GM18511 (cell line): ENCODE measurements at regions not wholly inside any gene's neighbourhood (a gene's known extent, or its start where the extent isn't known, plus 50 kb on each side); places are given as distances from the start of the nearest gene placed in this dataset.
"Not testable (repeated sequence)": the region's sequence is repeated elsewhere in the genome, so short reads cannot be mapped to it uniquely, and the experiment has no call there.

ENCODE experiments used
- ATAC-seq: cut with Tn5 transposase; IDR thresholded peaks from one replicate; pipeline ENCODE4 v1.9.1; 2021; ENCODE audit warnings: mild to moderate bottlenecking, moderate library complexity; ENCODE audit not compliant: unreplicated experiment

DNA sequence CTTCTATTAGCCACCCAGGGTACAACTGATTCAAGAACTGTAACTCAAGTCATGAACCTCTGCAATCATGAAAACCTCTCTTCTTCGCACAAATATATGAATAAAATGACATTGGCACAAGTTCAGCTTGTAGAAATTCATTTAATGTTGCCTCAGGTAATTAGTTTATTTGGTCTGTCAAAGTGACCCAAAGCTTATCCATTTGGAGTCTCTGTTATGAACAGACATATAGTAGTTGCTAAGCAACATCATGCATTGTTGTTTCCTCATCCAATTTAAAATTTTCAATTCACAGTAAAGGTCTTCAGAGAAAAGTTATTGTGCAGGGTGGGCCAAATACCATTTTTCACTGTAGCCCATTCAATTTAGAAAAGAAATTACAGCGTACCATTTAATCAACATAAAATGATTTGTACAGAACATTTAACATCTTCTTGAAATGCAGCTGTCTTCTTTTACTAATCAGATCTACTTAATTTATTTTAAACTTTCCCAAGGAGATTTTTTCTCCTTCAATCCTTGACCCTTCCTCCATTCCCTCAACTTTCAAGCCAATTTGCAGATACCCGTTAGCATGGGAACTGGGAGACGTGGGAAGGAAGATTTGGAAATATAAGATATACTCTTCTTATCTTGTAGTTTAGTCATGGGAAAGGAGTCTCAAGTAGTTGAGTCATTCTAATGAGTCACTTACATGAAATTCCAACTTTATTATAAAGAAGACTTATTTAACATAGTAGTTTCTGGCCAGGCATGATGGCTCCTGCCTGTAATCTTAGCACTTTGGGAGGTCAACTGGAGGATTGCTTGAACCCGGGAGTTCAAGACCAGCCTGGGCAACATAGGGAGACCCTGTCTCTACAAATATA lies 231.3 kb downstream of the ATPSCKMT start:
- ATAC-seq = no peak

DNA sequence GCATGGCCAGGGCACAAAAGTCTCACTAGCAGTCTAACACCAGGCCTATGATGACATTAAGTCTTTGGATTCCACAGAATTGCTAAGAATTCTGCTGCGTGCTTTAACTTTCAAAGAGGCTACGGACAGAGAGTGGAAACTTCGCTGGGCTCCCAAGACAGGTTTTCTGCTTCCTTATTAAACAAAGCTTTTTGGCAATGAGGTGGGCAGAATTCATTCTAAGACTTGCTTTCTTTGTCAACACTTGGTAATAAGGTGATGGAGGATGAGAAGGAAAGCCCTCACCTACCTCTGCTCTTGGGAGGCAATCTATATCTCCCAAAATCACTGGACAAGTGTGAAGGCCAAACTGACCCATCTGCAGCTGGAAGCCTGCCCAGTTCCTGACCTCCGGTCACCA lies 231.9 kb downstream of the ATPSCKMT start:
- no peak for ATAC-seq

DNA sequence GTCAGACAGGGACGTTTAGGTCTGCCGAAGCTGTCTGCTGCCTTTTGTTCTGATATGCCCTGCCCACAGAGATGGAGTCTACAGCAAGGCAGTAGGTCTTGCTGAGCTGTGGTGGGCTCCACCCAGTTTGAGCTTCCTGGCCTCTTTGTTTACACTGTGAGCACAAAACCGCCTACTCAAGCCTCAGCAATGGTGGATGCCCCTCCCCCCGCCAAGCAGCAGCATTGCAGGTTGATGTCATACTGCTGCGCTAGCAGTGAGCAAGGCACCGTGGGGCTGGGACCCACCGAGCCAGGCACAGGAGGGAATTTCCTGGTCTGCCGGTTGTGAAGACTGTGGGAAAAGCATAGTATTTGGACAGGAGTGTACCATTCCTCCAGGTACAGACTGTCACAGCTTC lies 233.1 kb downstream of the ATPSCKMT start:
- not testable (repeated sequence) for ATAC-seq

DNA sequence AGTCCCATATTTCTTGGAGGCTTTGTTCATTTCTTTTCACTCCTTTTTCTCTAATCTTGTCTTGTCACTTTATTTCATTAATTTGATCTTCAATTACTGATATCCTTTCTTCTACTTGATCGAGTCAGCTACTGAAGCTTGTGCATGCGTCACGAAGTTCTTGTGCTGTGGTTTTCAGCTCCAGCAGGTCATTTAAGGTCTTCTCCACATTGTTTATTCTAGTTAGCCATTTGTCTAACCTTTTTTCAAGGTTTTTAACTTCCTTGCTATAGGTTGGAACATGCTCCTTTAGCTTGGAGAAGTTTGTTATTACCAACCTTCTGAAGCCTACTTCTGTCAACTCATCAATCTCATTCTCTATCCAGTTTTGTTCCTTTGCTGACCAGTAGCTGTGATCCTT lies 234.0 kb downstream of the ATPSCKMT start:
- ATAC-seq = not testable (repeated sequence)

DNA sequence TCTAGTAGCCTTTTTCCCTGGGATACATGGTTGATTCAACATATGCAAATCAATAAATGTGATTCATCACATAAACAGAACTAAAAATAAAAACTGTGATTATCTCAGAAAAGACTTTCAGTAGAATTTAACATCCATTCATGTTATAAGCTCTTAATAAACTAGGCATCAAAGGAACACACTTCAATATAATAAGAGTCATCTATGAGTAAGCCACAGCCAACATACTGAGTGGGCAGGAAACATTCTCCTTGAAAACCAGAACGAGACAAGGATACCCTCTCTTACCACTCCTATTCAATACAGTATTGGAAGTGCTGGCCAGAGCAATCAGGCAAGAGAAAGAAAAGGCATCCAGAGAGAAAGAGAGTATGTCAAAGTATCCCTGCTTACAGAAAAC lies 239.9 kb downstream of the ATPSCKMT start:
- no peak for ATAC-seq

DNA sequence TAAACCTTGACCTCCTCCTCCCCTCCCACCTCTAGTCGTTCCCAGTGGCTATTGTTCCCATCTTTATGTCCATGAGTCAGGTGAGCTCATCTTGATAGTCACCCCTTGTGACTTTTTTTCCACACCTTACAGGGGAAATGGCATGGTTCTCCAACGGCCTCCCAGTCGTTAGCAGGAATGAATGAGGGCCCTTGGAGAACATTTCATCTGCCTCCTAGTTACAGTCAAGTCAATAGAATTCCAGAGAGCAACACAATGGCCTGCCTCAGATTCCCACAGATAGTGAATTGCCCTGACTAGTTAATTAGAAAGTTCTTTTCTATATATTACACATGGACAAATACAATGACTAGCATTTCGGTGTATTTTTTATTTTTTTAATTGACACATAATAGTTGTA lies 262.6 kb downstream of the ATPSCKMT start:
- ATAC-seq = no peak

DNA sequence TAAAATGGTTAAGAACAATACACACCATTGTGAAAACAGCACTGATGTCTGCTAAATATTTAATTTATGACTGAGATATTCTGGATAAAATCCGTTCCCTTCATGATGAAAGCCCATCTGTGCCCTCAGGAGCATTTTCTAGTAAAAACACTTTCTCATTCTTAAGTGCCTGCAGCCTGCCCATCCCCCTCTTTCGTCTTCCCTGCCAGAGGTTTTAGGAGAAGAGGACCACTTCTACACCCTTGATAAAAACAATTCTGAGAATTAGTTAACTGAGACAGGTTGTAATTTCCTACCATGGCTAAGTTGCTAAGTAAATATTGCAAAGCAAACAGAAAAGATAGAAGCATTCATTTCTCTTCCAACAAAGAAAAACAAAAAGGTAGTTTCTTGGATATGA lies 272.6 kb downstream of the ATPSCKMT start:
- ATAC-seq = no peak

DNA sequence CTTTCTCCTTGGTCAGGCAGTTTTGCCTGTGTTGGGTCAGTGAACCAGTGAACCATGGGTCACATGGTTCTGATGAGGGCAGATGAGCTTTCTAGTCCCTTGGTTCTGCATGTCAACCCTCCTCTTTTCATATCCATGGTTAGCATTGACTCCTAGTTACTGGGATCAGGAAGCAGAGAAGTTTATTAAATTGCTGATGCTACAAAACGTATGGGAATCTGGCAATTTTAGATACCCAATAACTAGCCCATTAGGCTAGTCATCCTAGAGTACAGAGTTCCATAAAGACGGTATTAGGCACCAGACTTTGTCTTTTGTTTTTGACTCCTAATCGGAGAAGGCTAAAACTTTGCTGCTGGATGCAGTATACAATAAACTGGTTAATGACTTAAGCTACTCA lies 273.1 kb downstream of the ATPSCKMT start:
- ATAC-seq = no peak

DNA sequence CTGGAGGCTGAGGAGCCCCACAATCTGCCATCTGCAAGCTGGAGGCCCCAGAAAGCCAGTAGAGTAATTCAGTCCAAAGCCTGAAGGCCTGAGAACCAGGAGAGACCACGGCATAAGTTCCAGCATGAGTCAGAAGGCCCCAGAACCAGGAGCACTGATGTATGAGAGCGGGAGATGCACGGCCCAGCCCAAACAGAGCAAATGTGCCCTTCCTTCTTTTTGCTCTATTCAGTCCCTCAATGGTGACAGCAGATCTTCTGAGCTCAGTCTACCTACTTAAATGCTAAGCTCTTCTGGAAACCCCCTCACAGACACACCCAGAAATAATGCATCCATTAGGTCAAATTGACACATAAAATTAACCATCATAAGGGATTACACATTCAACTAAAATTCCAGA lies 277.6 kb downstream of the ATPSCKMT start:
- no peak for ATAC-seq

DNA sequence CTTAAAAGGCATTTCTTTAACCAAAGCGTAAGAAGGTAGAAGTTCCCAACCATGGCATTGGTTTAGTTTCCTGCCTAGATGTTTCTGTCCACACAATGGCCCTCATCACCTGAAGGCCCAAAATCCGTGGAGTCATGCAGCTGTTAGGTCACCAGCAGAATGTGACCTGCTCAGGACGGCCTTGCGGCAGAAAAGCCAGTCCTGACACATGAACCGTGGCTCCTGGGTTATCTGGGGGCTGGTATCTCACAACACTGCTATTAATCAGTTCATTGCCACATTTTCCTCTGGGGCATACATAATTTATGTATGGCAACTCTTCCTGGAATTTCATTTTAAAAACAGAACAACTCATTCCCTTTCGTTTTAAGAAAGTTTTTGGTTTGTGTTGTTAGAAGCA lies 278.4 kb downstream of the ATPSCKMT start:
- no peak for ATAC-seq

DNA sequence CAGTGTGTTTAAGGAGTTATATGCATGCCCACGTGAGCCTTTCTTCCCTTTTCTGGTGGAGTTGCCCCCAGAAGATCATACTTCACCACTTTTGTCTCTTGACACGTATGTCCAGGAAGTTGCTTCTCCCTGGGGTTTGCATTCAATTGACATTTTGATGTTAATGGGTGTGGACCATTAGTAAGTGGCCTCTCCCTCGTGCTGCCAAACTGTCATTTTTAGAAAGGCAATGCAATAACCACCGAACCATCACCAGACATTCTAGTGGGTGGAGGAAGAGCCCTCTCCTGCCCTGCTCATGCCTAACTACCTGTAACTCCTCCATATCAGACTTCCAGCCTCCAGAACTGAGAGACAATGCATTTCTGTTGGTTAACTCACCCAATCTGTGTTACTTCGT lies 290.8 kb downstream of the ATPSCKMT start:
- no peak for ATAC-seq

DNA sequence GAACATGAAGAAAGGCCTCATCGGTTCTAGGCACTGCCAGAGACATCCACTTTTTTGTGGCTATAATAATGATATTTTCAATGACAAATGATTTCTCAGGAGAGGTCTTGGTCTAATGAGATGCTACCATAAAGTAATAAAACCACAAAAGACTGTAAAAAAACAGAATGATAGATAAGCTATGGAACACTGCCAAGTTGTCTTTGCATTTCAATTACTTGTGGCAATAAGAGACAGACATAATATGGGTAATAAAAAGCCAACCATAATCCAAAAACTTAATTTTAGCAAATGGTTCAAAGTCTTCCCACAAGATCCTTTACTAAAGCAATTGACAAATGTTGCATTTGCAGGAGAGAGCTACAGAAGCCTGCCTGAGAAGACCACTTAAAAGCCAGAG lies 292.5 kb downstream of the ATPSCKMT start:
- ATAC-seq = no peak

DNA sequence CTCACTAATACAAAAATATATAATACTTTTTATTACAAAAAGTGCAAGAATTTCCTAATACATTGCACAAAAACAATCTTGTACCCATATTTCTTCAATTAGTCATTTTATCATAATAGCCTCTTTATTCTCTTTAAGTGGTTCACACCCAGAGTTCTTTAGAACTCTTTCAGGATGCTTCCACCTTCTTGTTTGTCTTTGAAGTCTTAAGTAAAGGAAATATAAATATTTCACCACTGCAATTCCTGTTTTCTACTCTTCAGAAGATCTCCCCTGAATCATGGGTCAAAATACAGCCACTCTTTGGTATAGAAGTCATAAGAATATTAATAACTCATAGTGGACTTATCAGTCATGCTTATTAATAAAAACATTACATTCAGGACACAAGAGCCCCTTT lies 293.0 kb downstream of the ATPSCKMT start:
- no peak for ATAC-seq

DNA sequence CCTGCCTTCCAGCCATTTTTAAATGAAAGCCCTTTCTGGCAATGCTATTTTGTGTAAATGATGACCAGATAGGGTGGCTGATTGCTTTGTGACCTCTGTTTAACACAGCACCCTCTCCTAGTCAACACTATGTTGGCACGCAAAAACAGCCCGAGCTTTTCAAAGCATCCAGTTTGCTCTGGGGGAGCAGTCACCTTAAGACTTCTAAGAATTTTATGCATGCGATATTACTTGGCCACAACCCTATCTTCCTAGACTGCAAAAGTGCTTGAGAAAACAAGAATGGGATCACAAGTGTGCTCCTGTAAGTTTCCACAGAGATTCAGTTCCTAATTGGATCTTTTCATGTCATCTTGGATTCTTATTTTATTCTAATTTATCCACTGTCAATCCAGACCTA lies 294.1 kb downstream of the ATPSCKMT start:
- no peak for ATAC-seq

DNA sequence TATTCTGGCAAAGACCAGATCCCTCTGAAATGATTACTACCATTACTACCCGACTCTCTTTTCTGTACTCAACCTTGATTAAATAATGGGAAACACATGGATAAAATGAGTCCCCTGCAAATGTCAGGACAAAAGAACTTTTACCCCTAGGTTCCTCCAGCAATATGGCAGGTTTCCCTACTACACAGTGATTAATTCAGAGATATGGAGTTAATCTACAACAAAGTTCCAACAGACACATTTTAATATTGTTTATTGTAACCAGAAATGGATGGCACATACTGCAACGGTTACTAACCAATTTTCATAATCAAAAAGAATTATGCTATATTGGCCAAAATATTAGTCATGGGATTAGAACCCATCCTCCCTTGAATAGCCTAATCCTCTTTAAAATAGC lies 294.8 kb downstream of the ATPSCKMT start:
- no peak for ATAC-seq

DNA sequence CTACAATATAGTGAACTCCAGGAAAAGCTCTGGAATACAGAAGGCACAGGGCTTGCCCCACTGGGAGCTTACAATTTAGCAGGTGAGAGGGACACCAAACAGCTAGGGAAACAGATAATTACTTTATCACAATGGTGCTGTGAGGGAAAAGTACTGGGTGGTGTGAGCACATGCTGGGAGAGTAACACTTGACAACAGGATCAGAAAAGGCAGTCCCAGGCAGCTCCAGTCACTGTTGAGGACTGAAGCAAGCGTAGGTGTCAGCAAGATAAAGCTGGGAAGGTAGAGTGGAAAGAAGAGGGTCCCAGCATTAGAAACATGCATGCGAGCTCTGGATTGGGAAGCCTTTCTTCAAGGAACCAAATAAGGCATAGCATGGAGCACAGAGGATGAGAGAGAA lies 296.0 kb downstream of the ATPSCKMT start:
- ATAC-seq = no peak

DNA sequence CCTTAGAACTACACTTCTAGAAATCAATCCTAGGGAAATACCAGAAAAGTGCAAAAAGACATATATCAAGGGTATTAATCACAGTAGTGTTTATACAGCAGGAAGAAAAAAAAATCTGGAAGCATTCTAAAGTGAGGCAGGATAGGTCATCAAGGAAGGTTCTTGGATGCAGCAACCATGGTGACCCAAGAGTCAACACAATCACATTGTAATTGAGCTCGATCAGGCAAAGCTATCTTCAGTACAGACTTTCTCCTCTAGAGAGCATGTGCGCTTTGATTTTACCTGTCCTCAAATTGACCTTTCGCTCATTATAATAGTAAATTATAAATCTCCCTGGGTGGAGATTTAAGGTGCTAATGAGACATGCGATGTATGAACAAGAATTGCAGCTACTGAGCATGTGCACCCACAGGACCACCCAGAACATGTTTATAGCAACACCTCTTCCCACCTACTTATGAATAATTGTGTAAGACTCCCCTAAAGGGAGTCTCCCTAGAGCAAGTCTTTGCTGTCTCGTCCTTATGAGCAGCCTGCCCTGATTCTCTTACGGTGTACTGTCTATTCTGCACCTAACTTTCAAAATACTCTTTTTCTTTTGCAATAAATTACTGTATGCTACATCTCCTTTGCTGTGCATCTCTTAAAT lies 297.7 kb downstream of the ATPSCKMT start:
- no peak for ATAC-seq

DNA sequence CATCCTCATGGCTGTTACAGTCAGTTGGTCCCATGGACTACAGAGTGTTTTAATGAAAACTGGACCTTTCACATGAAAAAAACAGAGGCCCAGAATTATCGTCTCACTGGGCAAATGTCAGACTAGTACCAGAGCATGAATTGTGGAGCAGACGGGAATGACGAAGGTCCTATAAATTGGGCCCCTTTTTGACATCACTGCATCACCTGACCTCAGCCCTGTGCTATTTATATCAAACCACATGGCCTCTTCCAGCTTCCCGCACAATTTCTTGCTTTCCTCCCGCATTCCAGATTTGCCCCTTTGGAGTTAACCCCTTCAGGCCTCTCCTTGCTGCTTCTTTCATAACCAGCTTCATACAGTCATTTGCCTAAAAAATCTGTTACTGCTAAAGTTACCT lies 301.7 kb downstream of the ATPSCKMT start:
- ATAC-seq = no peak

DNA sequence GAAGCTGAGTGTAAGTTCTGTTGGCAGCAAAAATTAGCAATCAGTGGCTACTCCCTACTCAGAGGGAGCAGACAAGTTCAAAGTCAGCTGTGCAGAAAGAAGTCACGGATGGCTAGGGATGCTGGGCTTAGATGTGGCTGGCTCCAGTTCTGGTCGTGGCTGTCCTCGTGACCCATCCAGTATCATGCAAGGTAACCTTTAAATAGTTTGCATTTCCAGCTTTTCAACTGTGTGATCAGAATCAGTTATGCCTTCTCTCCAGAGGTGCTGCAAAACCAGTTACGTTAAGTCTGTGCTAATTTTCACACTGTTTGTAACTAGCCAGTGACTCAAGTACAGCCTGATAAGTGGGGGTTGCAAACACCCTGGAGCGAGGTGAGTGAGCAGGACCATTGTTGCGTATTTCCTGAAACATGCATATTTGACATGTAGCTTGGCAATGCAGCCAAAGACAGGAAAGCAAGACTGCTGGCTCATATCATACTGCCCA lies 302.4 kb downstream of the ATPSCKMT start:
- ATAC-seq = peak; percentile 52

DNA sequence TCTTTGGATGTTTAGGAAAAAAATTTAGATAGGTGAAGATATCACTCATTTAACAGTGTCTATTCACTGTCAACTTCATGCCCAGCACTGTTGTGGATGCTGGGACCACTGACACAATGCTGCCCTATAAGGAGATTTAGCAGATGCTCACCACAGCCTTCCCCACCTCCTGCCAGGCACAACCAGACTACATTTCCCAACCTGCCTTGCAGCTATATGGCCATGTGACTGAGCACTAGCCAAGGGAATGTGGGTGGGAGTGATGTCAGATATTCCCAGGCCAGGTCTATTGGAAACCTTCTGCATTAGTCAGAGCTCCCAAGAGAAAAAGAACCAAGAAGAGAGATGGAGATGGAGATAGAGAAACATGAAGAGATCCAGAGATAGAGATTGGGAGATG lies 302.6 kb upstream of the TAS2R1 start:
- no peak for ATAC-seq

DNA sequence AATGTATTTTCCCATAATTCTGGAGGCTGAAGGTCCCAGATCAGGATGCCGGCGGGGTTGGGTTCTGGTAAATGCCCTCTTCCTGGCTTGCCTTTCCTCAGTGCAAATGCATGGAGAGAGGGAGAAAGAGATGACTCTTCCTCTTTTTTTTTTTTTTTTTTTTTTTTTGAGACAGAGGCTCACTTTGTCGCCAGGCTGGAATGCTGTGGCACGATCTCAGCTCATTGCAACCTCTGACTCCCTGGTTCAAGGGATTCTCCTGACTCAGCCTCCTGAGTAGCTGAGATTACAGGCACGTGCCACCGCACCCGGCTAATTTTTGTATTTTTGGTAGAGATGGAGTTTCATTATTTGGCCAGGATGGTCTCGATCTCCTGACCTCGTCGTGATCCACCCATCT lies 300.0 kb upstream of the TAS2R1 start:
- ATAC-seq = no peak

DNA sequence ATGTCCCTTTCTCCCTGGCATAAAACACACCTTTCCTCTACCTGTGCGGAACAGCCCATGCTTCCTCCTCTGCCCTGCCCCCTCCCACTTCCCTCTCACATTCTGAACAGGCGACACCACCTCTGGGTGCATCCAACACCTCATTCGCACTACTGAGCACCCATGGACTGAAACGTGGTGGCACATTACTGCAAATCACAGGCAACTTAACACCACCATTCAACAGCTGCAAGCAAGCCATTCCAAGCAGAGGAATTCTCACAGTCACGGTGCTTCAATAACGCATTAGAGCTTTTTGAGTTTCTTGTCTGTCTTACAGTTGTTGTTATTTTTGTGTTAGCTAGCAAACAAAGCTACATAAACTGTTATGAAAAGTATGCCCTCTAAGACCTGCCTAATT lies 298.2 kb upstream of the TAS2R1 start:
- ATAC-seq = no peak
